Esophagus squamous epithelium (tissue), 4 donors: ENCODE measurements at regions not wholly inside any gene's neighbourhood (a gene's known extent, or its start where the extent isn't known, plus 50 kb on each side); places are given as distances from the start of the nearest gene placed in this dataset.

Source experiments
- POLR2A ChIP-seq, 4 donors: fragments of 450-650 bp; IDR thresholded peaks; one replicate each; pipeline ENCODE4 v1.6.1; 2017; ENCODE audit warnings: antibody characterized with exemption in 4 of 4, mild to moderate bottlenecking in 4 of 4, moderate library complexity in 3 of 4
- TF ChIP-seq, protein P1 (sequence below), 6 experiments: fragments of 450-650 bp in 4 of 6; fragments of 200-600 bp in 2 of 6; sonication (generic) in 2 of 6; IDR thresholded peaks; one replicate each; pipeline ENCODE4 v1.5.1; 2016 to 2019; ENCODE audit warnings: antibody characterized with exemption in 6 of 6, mild to moderate bottlenecking in 4 of 6, moderate library complexity in 4 of 6

DNA sequence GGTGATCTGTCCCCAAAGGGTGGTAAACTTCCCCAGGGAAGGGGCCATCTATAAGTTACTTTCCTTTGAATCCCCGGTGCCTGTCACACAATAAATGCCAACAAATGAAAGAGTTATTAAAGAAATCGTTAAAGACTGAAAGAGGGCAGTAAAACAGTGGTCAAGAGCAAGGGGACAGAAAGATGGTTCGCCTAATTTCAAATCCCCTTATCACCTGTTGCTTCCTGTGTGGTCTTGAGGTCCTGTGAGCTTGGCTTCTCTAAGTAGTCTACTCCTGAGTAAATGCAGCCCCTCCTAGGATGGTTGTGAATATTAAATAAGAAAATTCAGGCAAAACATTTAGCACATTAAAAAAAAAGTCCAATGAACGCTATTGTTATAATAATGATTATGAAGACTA is 225.7 kb upstream of the ADAMTS9 start:
- TF ChIP-seq, protein P1, sequence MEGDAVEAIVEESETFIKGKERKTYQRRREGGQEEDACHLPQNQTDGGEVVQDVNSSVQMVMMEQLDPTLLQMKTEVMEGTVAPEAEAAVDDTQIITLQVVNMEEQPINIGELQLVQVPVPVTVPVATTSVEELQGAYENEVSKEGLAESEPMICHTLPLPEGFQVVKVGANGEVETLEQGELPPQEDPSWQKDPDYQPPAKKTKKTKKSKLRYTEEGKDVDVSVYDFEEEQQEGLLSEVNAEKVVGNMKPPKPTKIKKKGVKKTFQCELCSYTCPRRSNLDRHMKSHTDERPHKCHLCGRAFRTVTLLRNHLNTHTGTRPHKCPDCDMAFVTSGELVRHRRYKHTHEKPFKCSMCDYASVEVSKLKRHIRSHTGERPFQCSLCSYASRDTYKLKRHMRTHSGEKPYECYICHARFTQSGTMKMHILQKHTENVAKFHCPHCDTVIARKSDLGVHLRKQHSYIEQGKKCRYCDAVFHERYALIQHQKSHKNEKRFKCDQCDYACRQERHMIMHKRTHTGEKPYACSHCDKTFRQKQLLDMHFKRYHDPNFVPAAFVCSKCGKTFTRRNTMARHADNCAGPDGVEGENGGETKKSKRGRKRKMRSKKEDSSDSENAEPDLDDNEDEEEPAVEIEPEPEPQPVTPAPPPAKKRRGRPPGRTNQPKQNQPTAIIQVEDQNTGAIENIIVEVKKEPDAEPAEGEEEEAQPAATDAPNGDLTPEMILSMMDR (IDR thresholded peaks at IDR 0.05): no peak
- TF ChIP-seq POLR2A (IDR thresholded peaks at IDR 0.05): no peak
